C4-2B (cell line): ENCODE measurements at regions not wholly inside any gene's neighbourhood (a gene's known extent, or its start where the extent isn't known, plus 50 kb on each side); places are given as distances from the start of the nearest gene placed in this dataset.

Source experiments
- H3K27ac ChIP-seq: fragments of 450-650 bp; 2 replicates; pipeline ENCODE4 v1.5.1; 2017
- ZFX ChIP-seq: fragments of 450-650 bp; IDR thresholded peaks from 2 replicates; pipeline ENCODE4 v1.6.1; 2017
- TF ChIP-seq, protein P1 (sequence below): fragments of 450-650 bp; conservative IDR thresholded peaks from 2 replicates; pipeline ENCODE4 v1.5.1; 2017; ENCODE audit warnings: mild to moderate bottlenecking

DNA sequence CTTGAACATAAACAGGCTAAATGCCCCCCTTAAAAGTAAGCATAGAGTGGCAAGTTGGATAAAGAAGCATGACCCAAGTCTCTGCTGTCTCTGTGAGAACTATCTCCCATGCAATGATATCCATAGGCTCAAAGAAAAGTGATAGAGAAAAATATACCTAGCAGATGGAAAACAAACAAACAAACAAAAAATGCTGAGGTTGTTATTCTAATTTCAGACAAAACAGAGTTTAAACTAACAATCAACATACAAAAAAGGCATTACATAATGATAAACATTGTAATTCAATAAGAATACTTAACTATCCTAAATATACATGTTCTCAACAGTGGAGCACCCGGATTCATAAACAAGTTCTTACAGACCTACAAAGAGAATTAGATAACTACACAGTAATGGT, 626.2 kb upstream of the CNTNAP2 start:
- no peak overlapping the region for H3K27ac ChIP-seq
- TF ChIP-seq ZFX = no peak

DNA sequence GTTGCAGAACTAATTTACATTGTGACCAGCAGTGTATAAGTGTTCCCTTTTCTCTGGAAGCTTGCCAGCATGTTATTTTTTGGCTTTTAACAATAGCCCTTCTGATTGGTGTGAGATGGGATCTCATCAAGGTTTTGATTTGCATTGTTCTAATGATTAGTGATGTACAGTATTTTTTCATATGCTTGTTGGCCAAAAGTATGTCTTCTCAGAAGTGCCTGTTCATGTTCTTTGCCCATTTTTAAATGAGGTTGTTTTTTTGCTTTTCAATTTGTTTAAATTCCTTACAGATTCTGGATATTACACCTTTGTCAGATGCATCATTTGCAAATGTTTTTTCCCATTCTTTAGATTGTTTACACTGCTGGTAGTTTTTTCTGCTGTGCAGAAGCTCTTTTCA, 627.0 kb upstream of the CNTNAP2 start:
- no peak overlapping the region for H3K27ac ChIP-seq
- TF ChIP-seq, protein P1, sequence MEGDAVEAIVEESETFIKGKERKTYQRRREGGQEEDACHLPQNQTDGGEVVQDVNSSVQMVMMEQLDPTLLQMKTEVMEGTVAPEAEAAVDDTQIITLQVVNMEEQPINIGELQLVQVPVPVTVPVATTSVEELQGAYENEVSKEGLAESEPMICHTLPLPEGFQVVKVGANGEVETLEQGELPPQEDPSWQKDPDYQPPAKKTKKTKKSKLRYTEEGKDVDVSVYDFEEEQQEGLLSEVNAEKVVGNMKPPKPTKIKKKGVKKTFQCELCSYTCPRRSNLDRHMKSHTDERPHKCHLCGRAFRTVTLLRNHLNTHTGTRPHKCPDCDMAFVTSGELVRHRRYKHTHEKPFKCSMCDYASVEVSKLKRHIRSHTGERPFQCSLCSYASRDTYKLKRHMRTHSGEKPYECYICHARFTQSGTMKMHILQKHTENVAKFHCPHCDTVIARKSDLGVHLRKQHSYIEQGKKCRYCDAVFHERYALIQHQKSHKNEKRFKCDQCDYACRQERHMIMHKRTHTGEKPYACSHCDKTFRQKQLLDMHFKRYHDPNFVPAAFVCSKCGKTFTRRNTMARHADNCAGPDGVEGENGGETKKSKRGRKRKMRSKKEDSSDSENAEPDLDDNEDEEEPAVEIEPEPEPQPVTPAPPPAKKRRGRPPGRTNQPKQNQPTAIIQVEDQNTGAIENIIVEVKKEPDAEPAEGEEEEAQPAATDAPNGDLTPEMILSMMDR = no peak

DNA sequence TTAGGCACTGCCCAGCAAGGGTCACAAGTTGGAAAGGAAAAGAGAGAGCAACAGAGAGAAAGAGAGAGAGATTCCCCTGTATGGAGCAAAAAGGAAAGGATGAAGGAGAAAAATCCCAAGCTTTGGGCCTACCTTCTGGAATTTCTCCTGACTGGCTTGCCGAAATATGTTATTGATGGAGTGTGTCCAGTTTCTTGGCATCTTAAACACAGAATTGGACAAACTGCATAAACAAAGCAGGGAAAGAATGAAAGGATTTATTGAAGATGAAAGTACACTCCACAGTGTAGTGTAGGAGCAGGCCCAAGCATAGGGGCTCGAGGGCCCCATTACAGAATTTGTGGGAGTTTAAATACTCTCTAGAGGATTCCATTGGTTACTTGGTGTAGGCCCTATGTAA, 627.8 kb upstream of the CNTNAP2 start:
- H3K27ac ChIP-seq = no peak overlapping the region
- no peak for TF ChIP-seq ZFX
- TF ChIP-seq, protein P1 = no peak

DNA sequence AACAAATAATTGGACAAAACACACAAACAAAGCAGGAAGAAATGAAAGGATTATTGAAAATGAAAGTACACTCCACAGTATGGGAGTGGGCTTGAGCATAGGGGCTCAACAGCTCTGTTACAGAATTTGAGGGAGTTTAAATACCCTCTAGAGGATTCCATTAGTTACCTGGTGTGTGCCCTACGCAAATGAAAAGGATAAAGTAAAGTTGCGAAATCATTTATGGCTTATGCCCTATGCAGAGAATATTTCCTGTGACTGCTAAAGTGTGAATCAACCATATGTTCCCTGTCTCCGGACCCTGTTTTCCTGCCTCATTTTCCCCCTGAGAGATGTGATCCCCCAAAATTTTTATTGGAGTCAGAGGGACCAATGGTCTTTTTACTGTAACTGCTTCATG, 634.6 kb upstream of the CNTNAP2 start:
- TF ChIP-seq, protein P1 = no peak
- no peak overlapping the region for H3K27ac ChIP-seq

DNA sequence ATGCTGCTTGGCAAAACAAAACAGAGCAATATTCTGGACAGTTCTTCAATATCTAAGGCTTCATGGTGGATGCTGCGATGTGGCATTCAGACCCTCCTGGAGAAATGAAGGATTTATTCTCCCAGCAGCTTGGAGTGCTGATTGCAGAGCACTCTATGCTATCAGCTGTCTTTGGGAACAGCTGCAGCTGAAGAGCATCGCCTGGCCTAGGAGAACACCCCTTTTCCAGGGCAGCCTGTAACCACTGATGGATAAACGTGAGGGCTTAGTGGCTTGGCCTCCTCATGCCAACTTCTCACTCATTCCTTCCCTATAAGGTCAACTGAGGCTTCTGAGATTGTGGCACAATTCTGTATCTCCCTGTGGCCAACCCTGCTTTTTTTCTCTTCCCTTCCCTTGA, 638.1 kb upstream of the CNTNAP2 start:
- H3K27ac ChIP-seq = no peak overlapping the region
- TF ChIP-seq, protein P1 = no peak
- TF ChIP-seq ZFX = no peak

DNA sequence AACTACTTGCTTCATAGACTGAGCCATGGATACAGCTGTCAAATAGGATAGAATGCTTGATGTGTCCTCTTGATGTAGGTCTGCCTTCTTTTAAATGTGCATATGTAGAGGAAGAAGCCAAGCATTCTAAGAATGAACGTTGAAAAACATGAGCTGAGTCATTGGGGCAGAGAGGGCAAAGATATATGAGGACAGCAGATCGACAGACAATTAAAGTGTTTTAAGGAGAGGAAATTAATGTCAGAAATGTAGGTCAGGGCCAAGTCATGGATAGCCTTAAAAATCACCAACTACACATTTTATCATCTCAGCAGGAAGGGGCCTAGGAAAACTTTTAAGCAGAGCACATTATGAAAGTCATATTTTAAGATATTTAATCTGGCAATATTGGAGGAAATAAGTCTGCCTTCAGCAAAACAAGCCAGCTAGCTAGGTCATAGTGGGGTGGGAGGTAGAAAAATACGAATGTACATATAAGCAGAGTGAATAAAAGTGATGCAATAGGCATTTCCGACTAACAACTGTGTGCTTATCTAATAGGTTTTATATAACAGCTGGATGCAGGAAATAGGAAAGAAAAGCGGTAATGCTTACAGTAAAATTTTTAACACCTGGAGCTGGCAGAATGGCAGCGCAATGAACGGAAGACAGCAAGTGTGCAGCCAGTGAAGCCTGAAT, 638.3 kb upstream of the TPK1 start:
- TF ChIP-seq ZFX = no peak
- TF ChIP-seq, protein P1 = no peak
- H3K27ac ChIP-seq = no peak overlapping the region

DNA sequence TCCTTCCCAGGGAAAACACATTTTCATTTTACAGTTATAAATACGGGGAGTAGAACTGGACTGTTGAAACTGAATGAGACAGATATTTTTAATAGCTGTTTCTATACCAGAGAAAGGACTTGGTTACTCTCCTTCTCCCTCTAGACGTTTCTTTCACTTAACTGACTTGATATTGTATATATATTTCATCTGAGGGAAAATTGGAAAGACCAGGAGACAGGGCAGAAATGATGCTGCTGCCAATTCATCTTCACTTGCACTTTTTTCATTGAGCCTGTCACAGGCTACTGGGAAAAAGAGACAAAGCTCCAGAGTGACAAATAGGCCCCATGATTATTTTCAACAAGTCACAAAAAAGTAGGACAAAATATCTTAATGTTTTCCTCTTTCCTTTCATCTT, 636.0 kb upstream of the TPK1 start:
- H3K27ac ChIP-seq = no peak overlapping the region
- TF ChIP-seq ZFX = no peak
- TF ChIP-seq, protein P1 = no peak

DNA sequence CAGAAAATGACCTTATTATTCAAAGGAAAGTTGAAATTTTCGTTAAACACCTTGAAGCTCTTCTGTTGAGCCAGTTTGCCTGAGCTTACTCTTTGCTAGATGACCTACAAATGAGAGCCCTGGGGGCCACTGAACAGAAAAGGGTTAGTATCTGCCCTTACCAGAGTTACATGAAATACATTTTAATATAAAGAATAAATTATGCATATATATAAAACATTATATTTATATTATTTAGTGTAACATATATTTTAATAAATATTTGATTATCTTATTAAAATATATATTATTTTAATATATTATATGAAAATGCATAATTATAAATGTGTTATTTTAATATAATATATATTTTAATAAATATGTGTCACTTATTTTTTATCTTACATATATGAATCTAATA, 628.4 kb upstream of the TPK1 start:
- H3K27ac ChIP-seq = no peak overlapping the region
- TF ChIP-seq ZFX = no peak
- TF ChIP-seq, protein P1 = no peak
